Panc1 (cell line): ENCODE measurements at regions not wholly inside any gene's neighbourhood (a gene's known extent, or its start where the extent isn't known, plus 50 kb on each side); places are given as distances from the start of the nearest gene placed in this dataset.

Source experiments
- CTCF ChIP-seq: fragments of 450-650 bp; IDR thresholded peaks from 2 replicates; pipeline ENCODE4 v1.5.1; 2017; ENCODE audit warnings: mild to moderate bottlenecking
- POLR2AphosphoS5 ChIP-seq: IDR thresholded peaks from 2 replicates; pipeline ENCODE4 v1.6.1; 2012; ENCODE audit warnings: mild to moderate bottlenecking, low read depth, low read length, moderate library complexity
- SIN3A ChIP-seq: IDR thresholded peaks from 2 replicates; pipeline ENCODE4 v1.6.1; 2012; ENCODE audit warnings: low read depth, mild to moderate bottlenecking, low read length, moderate library complexity, borderline replicate concordance; ENCODE audit not compliant: insufficient read depth
- TCF7L2 ChIP-seq: IDR thresholded peaks from 2 replicates; pipeline ENCODE4 v1.6.1; 2011; ENCODE audit warnings: mild to moderate bottlenecking, low read depth, low read length, inconsistent platforms
- TF ChIP-seq, protein P1 (sequence below), 2 experiments: IDR thresholded peaks; 2 replicates each; pipeline ENCODE4 v1.6.1; 2011 to 2012; ENCODE audit warnings: low read depth in 2 of 2, control low read depth in 1 of 2, low read length in 1 of 2, mild to moderate bottlenecking in 1 of 2, moderate library complexity in 1 of 2; ENCODE audit not compliant: insufficient read depth in 1 of 2

GRCh38 chr13:50449465-50449864, 394.0 kb downstream of the DLEU7 start:
- no peak for TF ChIP-seq CTCF
- TF ChIP-seq, protein P1, sequence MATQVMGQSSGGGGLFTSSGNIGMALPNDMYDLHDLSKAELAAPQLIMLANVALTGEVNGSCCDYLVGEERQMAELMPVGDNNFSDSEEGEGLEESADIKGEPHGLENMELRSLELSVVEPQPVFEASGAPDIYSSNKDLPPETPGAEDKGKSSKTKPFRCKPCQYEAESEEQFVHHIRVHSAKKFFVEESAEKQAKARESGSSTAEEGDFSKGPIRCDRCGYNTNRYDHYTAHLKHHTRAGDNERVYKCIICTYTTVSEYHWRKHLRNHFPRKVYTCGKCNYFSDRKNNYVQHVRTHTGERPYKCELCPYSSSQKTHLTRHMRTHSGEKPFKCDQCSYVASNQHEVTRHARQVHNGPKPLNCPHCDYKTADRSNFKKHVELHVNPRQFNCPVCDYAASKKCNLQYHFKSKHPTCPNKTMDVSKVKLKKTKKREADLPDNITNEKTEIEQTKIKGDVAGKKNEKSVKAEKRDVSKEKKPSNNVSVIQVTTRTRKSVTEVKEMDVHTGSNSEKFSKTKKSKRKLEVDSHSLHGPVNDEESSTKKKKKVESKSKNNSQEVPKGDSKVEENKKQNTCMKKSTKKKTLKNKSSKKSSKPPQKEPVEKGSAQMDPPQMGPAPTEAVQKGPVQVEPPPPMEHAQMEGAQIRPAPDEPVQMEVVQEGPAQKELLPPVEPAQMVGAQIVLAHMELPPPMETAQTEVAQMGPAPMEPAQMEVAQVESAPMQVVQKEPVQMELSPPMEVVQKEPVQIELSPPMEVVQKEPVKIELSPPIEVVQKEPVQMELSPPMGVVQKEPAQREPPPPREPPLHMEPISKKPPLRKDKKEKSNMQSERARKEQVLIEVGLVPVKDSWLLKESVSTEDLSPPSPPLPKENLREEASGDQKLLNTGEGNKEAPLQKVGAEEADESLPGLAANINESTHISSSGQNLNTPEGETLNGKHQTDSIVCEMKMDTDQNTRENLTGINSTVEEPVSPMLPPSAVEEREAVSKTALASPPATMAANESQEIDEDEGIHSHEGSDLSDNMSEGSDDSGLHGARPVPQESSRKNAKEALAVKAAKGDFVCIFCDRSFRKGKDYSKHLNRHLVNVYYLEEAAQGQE (IDR thresholded peaks at IDR 0.05; ENCODE audit: insufficient read depth in 1 of 2, low read depth in 2 of 2, low read length in 1 of 2) = no peak
- no peak for TF ChIP-seq POLR2AphosphoS5
- TF ChIP-seq TCF7L2 = no peak
- TF ChIP-seq SIN3A = no peak
